ENCODE measurements at regions not wholly inside any gene's neighbourhood (a gene's known extent, or its start where the extent isn't known, plus 50 kb on each side); places are given as distances from the start of the nearest gene placed in this dataset.

GRCh38 chr5:2895876-2896275 is 144.4 kb upstream of the IRX2 start:
- no peak overlapping the region for H2AFZ ChIP-seq (ENCODE audit: low read depth, low read length)
- peaks cover 2 to 6% of the 10 kb centered on the region in 2 experiments; a peak in 3 of 5 replicates for H3K27me3 ChIP-seq (ENCODE audit: control insufficient read depth in 2 of 2, insufficient read depth in 2 of 2, low read length in 2 of 2)
- in situ Hi-C loops (cut with MboI): no loop called here
- no peaks in the 10 kb centered on the region for H3K79me2 ChIP-seq (ENCODE audit: control insufficient read depth, insufficient read depth, low read length)
- no peak overlapping the region for H3K9ac ChIP-seq (ENCODE audit: insufficient read depth in 1 of 2, low read depth in 2 of 2, low read length in 2 of 2)
- no TSS peak for BruUV-seq (replicated peaks)
- 0 out of 2 replicates have a peak, but pooled peaks cover 3% of the 10 kb centered on the region for H4K20me1 ChIP-seq (replicated peaks; ENCODE audit: control insufficient read depth, insufficient read depth, low read length)
- CTCF ChIA-PET (ENCODE audit: low intra/inter-chr PET ratio): no interaction called here
- H3K9me3 ChIP-seq (replicated peaks; ENCODE audit: control insufficient read depth, insufficient read depth, low read depth, low read length): no peaks in the 10 kb centered on the region
- H3K4me3 ChIP-seq: no peak overlapping the region
- intact Hi-C loops (cut with micrococcal nuclease): no loop called here
- ATAC-seq (no peak), FAIRE-seq (no peak), DNase-seq (ENCODE audit: extremely low read depth in 1 of 4, low spot score in 3 of 4) (no peak)
- no peaks in the 10 kb centered on the region for H3K9me1 ChIP-seq (ENCODE audit: control insufficient read depth, insufficient read depth, low read length)
- H3K27ac ChIP-seq (ENCODE audit: extremely low read depth, low read depth, low read length): no peak overlapping the region
- H3K4me1 ChIP-seq (replicated peaks in 1 of 2; ENCODE audit: control insufficient read depth in 2 of 2, insufficient read depth in 2 of 2, low read length in 2 of 2): no peaks in the 10 kb centered on the region
- no peak for TF ChIP-seq RB1 (IDR thresholded peaks at IDR 0.05; ENCODE audit: low read depth)
- no peak for TF ChIP-seq ZNF445 (CRISPR knock-in tag; IDR thresholded peaks at IDR 0.05; ENCODE audit: low read depth)
- TF ChIP-seq ILF3 (IDR thresholded peaks at IDR 0.05; ENCODE audit: borderline replicate concordance): no peak
- no peak for TF ChIP-seq MGA (IDR thresholded peaks at IDR 0.05)
- no peak for TF ChIP-seq CHCHD3 (CRISPR knock-in tag; IDR thresholded peaks at IDR 0.05)
- 0% methylated on average over 2 of the region's 6 CpGs for WGBS (ENCODE audit: insufficient coverage, low coverage, missing lambda C conversion rate)
- H3K4me2 ChIP-seq (ENCODE audit: insufficient read depth, low read length): no peak overlapping the region
- POLR2A ChIA-PET: no interaction called here
- no peaks in the 10 kb centered on the region for H3K36me3 ChIP-seq (ENCODE audit: control insufficient read depth, insufficient read depth, low read length)
